Panc1 (cell line): ENCODE measurements at regions not wholly inside any gene's neighbourhood (a gene's known extent, or its start where the extent isn't known, plus 50 kb on each side); places are given as distances from the start of the nearest gene placed in this dataset.

Source experiments
- ATAC-seq: fragments of 200-7000 bp; cut with Tn5 transposase; 2 replicates; pipeline ENCODE4 v1.9.1; 2020; ENCODE audit warnings: mild to moderate bottlenecking, moderate library complexity
- BruUV-seq: library from RNA; stranded (reverse); fragments of 400-500 nt; replicated peaks from 2 replicates; lab custom pipeline; 2021; lab: Mats Ljungman, UMichigan
- CTCF ChIA-PET: fragments of 300-600 bp; sonication (Branson Sonifier 250); formaldehyde crosslinking; loops from one replicate; lab custom pipeline; 2022; ENCODE audit warnings: antibody characterized with exemption; lab: Charles Lee
- POLR2A ChIA-PET: fragments of 300-600 bp; sonication (Branson Sonifier 250); formaldehyde crosslinking; loops from one replicate; lab custom pipeline; 2022; ENCODE audit warnings: antibody characterized with exemption; lab: Charles Lee
- DNase-seq: peaks from one replicate; pipeline ENCODE4 v3.0.0-alpha.2; 2010; ENCODE audit warnings: low read depth, low spot score
- H3K27ac ChIP-seq: 2 replicates; pipeline ENCODE4 v1.5.1; 2011; ENCODE audit warnings: mild to moderate bottlenecking, low read length, inconsistent platforms
- H3K27me3 ChIP-seq: fragments of 200-500 bp; sonication (Bioruptor generic); 2 replicates; pipeline ENCODE4 v1.6.0; 2014; ENCODE audit warnings: low read length, inconsistent platforms; ENCODE audit not compliant: control insufficient read depth, insufficient read depth
- H3K36me3 ChIP-seq: fragments of 200-500 bp; sonication (Bioruptor generic); 2 replicates; pipeline ENCODE4 v1.5.1; 2014; ENCODE audit warnings: inconsistent platforms, mild to moderate bottlenecking, low read length, moderate library complexity; ENCODE audit not compliant: control insufficient read depth, insufficient read depth
- H3K4me1 ChIP-seq: 2 replicates; pipeline ENCODE4 v1.5.1; 2011; ENCODE audit warnings: inconsistent platforms, mild to moderate bottlenecking, low read length, moderate library complexity; ENCODE audit not compliant: control insufficient read depth, insufficient read depth
- H3K4me3 ChIP-seq, 2 experiments: 2 replicates each; pipeline ENCODE4 v1.5.1; 2011 to 2012; ENCODE audit warnings: low read depth in 2 of 2, low read length in 2 of 2, mild to moderate bottlenecking in 2 of 2, inconsistent platforms in 1 of 2, moderate library complexity in 1 of 2
- H3K9me3 ChIP-seq: fragments of 200-500 bp; sonication (Bioruptor generic); 2 replicates; pipeline ENCODE4 v1.5.1; 2014; ENCODE audit warnings: low read depth, mild to moderate bottlenecking, inconsistent platforms, low read length, moderate library complexity; ENCODE audit not compliant: control insufficient read depth, insufficient read depth
- POLR2AphosphoS5 ChIP-seq: IDR thresholded peaks from 2 replicates; pipeline ENCODE4 v1.6.1; 2012; ENCODE audit warnings: mild to moderate bottlenecking, low read depth, low read length, moderate library complexity
- SIN3A ChIP-seq: IDR thresholded peaks from 2 replicates; pipeline ENCODE4 v1.6.1; 2012; ENCODE audit warnings: low read depth, mild to moderate bottlenecking, low read length, moderate library complexity, borderline replicate concordance; ENCODE audit not compliant: insufficient read depth
- TCF7L2 ChIP-seq: IDR thresholded peaks from 2 replicates; pipeline ENCODE4 v1.6.1; 2011; ENCODE audit warnings: mild to moderate bottlenecking, low read depth, low read length, inconsistent platforms
- in situ Hi-C: cut with HindIII; loops from 2 replicates; pipeline ENCODE4 v1.10.0; 2016; ENCODE audit warnings: low sequenced_read_pairs, low pct_unique_long_range_greater_than_20kb
- intact Hi-C: fragments of 100-400 bp; cut with micrococcal nuclease; formaldehyde crosslinking; loops from one replicate; pipeline ENCODE4 v1.10.0; 2022; ENCODE audit not compliant: unreplicated experiment
- TF ChIP-seq, protein P1 (sequence below): fragments of 450-650 bp; IDR thresholded peaks from 2 replicates; pipeline ENCODE4 v1.5.1; 2017; ENCODE audit warnings: mild to moderate bottlenecking
- TF ChIP-seq, protein P2 (sequence below), 2 experiments: IDR thresholded peaks; 2 replicates each; pipeline ENCODE4 v1.6.1; 2011 to 2012; ENCODE audit warnings: low read depth in 2 of 2, control low read depth in 1 of 2, low read length in 1 of 2, mild to moderate bottlenecking in 1 of 2, moderate library complexity in 1 of 2; ENCODE audit not compliant: insufficient read depth in 1 of 2

DNA sequence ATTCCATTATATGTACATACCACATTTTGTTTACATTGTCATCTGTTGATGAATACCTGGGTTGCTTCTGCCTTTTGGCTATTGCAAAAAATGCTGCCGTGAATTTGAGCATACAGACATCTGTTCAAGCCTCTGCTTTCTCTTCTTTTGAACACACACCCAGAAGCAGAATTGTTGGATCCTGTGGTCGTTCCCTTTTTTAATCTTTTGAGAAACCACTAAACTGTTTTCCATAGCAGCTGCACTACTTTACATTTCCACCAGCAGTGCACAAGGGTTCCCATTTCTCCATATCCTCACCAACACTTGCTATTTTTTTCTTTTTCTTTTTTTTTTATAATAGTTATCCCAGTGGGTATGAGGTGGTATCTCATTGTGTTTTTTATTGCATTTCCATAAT, 123.5 kb downstream of the TEX29 start:
- no peak for TF ChIP-seq POLR2AphosphoS5
- TF ChIP-seq, protein P1, sequence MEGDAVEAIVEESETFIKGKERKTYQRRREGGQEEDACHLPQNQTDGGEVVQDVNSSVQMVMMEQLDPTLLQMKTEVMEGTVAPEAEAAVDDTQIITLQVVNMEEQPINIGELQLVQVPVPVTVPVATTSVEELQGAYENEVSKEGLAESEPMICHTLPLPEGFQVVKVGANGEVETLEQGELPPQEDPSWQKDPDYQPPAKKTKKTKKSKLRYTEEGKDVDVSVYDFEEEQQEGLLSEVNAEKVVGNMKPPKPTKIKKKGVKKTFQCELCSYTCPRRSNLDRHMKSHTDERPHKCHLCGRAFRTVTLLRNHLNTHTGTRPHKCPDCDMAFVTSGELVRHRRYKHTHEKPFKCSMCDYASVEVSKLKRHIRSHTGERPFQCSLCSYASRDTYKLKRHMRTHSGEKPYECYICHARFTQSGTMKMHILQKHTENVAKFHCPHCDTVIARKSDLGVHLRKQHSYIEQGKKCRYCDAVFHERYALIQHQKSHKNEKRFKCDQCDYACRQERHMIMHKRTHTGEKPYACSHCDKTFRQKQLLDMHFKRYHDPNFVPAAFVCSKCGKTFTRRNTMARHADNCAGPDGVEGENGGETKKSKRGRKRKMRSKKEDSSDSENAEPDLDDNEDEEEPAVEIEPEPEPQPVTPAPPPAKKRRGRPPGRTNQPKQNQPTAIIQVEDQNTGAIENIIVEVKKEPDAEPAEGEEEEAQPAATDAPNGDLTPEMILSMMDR: no peak
- no peaks in the 10 kb centered on the region for H3K9me3 ChIP-seq
- DNase-seq: no peak
- H3K27ac ChIP-seq: no peak overlapping the region
- BruUV-seq: no TSS peak
- H3K27me3 ChIP-seq: no peaks in the 10 kb centered on the region
- no peak for ATAC-seq
- H3K4me1 ChIP-seq: no peaks in the 10 kb centered on the region
- H3K4me3 ChIP-seq: no peak overlapping the region
- H3K36me3 ChIP-seq: no peaks in the 10 kb centered on the region
- in situ Hi-C loops: no loop called here
- ChIA-PET CTCF (no interaction called here), POLR2A (no interaction called here)
- intact Hi-C loops: no loop called here

DNA sequence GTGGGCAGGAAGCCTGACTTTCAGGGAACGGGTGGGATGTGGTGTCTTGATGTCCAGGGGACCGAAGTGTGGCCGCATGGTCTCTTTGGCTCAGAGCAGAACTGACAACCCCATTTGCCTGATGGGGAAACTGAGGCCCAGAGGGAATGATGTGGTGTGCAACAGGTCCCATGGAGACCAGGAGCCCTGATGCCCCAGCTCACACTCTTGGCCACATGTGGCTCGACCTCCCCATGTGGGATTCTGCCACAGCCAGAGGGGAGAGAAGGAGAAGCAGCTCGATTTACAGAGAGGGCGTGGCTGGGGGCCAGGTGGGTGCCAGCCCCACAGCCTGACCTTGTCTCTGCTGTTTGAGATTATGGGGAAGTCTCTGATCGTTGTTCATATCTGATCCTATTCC, 128.1 kb downstream of the TEX29 start:
- CTCF ChIA-PET: no interaction called here
- no peak for ATAC-seq
- Histone ChIP-seq H3K9me3 (no peaks in the 10 kb centered on the region), H3K4me3 (no peak overlapping the region), H3K36me3 (no peaks in the 10 kb centered on the region), H3K4me1 (no peaks in the 10 kb centered on the region), H3K27me3 (no peaks in the 10 kb centered on the region; the same call in 1 of the 2 replicates), H3K27ac (no peak overlapping the region)
- in situ Hi-C loops (no loop called here), intact Hi-C loops (no loop called here)
- TF ChIP-seq SIN3A: no peak
- TF ChIP-seq, protein P2, sequence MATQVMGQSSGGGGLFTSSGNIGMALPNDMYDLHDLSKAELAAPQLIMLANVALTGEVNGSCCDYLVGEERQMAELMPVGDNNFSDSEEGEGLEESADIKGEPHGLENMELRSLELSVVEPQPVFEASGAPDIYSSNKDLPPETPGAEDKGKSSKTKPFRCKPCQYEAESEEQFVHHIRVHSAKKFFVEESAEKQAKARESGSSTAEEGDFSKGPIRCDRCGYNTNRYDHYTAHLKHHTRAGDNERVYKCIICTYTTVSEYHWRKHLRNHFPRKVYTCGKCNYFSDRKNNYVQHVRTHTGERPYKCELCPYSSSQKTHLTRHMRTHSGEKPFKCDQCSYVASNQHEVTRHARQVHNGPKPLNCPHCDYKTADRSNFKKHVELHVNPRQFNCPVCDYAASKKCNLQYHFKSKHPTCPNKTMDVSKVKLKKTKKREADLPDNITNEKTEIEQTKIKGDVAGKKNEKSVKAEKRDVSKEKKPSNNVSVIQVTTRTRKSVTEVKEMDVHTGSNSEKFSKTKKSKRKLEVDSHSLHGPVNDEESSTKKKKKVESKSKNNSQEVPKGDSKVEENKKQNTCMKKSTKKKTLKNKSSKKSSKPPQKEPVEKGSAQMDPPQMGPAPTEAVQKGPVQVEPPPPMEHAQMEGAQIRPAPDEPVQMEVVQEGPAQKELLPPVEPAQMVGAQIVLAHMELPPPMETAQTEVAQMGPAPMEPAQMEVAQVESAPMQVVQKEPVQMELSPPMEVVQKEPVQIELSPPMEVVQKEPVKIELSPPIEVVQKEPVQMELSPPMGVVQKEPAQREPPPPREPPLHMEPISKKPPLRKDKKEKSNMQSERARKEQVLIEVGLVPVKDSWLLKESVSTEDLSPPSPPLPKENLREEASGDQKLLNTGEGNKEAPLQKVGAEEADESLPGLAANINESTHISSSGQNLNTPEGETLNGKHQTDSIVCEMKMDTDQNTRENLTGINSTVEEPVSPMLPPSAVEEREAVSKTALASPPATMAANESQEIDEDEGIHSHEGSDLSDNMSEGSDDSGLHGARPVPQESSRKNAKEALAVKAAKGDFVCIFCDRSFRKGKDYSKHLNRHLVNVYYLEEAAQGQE (IDR thresholded peaks at IDR 0.05; ENCODE audit: insufficient read depth in 1 of 2, low read depth in 2 of 2, low read length in 1 of 2): no peak
- no peak for TF ChIP-seq TCF7L2
- TF ChIP-seq, protein P1: no peak
- no peak for TF ChIP-seq POLR2AphosphoS5
- POLR2A ChIA-PET: no interaction called here
- no TSS peak for BruUV-seq
- no peak for DNase-seq
